Gastroesophageal sphincter (tissue), 3 donors: ENCODE measurements at regions not wholly inside any gene's neighbourhood (a gene's known extent, or its start where the extent isn't known, plus 50 kb on each side); places are given as distances from the start of the nearest gene placed in this dataset.

ENCODE experiments used
- POLR2A ChIP-seq, 2 donors: fragments of 450-650 bp; IDR thresholded peaks; one replicate each; pipeline ENCODE4 v1.6.1; 2017; ENCODE audit warnings: antibody characterized with exemption in 2 of 2, mild to moderate bottlenecking in 2 of 2, moderate library complexity in 1 of 2
- POLR2AphosphoS5 ChIP-seq: sonication (generic); formaldehyde crosslinking; IDR thresholded peaks from one replicate; pipeline ENCODE4 v1.6.1; 2017; ENCODE audit warnings: antibody characterized with exemption
- TF ChIP-seq, protein P1 (sequence below), 4 experiments: fragments of 200-600 bp in 2 of 4; fragments of 450-650 bp in 2 of 4; sonication (generic) in 1 of 4; IDR thresholded peaks; one replicate each; pipeline ENCODE4 v1.5.1; 2017 to 2019; ENCODE audit warnings: antibody characterized with exemption in 4 of 4, mild to moderate bottlenecking in 2 of 4, moderate library complexity in 2 of 4

DNA sequence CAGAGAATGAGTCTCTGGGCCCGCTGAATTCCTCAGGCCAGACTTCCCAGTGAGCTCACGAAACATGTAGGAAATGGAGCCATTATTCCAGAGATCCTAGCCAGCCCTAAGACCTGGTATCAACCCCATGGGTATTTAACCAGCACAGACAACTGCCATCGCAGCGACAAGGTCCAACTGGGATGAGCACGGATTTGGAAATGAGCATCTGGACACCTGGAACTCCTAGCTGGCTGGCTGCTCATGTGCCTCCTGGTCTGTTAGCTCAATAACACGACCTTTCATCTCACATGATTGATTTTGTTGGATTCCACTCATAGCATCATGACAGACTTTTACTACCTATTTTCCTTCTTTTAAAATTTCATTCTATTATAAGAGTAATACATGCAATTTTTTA is 51.0 kb downstream of the POU3F3 start:
- TF ChIP-seq, protein P1, sequence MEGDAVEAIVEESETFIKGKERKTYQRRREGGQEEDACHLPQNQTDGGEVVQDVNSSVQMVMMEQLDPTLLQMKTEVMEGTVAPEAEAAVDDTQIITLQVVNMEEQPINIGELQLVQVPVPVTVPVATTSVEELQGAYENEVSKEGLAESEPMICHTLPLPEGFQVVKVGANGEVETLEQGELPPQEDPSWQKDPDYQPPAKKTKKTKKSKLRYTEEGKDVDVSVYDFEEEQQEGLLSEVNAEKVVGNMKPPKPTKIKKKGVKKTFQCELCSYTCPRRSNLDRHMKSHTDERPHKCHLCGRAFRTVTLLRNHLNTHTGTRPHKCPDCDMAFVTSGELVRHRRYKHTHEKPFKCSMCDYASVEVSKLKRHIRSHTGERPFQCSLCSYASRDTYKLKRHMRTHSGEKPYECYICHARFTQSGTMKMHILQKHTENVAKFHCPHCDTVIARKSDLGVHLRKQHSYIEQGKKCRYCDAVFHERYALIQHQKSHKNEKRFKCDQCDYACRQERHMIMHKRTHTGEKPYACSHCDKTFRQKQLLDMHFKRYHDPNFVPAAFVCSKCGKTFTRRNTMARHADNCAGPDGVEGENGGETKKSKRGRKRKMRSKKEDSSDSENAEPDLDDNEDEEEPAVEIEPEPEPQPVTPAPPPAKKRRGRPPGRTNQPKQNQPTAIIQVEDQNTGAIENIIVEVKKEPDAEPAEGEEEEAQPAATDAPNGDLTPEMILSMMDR (IDR thresholded peaks at IDR 0.05): no peak
- no peak for TF ChIP-seq POLR2A (IDR thresholded peaks at IDR 0.05)
- TF ChIP-seq POLR2AphosphoS5: no peak
